A549 (cell line): ENCODE measurements at regions not wholly inside any gene's neighbourhood (a gene's known extent, or its start where the extent isn't known, plus 50 kb on each side); places are given as distances from the start of the nearest gene placed in this dataset.
"Not testable (repeated sequence)": the region's sequence is repeated elsewhere in the genome, so short reads cannot be mapped to it uniquely, and the experiment has no call there.

ENCODE experiments used
- FOSL2 ChIP-seq, 2 experiments: fragments of 450-650 bp in 1 of 2; fragments of >200 bp in 1 of 2; sonication (Bioruptor Twin) in 1 of 2; formaldehyde crosslinking; IDR thresholded peaks; 2 replicates each; pipeline versions ENCODE4 v1.5.0 to v1.6.1; 2016 to 2020; ENCODE audit warnings: mild to moderate bottlenecking in 1 of 2, moderate library complexity in 1 of 2
- ZFP36 ChIP-seq: fragments of 450-650 bp; IDR thresholded peaks from 2 replicates; pipeline ENCODE4 v1.6.1; 2014; ENCODE audit warnings: borderline replicate concordance; ENCODE audit not compliant: partially characterized antibody
- TF ChIP-seq, protein P1 (sequence below): fragments of >200 bp; sonication (Bioruptor Twin); formaldehyde crosslinking; IDR thresholded peaks from 3 replicates; pipeline ENCODE4 v1.5.1; 2016

DNA sequence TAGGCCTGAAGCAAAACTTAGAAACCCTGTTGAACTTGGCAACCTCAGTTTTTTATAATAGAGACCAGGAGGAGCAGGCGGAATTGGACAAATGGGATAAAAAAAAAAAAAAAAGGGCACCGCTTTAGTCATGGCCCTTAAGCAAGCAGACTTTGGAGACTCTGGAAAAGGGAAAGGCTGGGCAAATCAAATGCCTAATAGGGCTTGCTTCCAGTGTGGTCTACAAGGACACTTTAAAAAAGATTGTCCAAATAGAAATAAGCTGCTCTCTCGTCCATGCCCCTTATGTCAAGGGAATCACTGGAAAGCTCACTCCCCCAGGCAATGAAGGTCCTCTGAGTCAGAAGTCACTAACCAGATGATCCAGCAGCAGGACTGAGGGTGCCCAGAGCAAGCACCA is 229.0 kb upstream of the CWC22 start:
- not testable (repeated sequence) for TF ChIP-seq FOSL2 (IDR thresholded peaks at IDR 0.05); FOSL2 (CRISPR knock-in tag; IDR thresholded peaks at IDR 0.05); ZFP36
- TF ChIP-seq, protein P1, sequence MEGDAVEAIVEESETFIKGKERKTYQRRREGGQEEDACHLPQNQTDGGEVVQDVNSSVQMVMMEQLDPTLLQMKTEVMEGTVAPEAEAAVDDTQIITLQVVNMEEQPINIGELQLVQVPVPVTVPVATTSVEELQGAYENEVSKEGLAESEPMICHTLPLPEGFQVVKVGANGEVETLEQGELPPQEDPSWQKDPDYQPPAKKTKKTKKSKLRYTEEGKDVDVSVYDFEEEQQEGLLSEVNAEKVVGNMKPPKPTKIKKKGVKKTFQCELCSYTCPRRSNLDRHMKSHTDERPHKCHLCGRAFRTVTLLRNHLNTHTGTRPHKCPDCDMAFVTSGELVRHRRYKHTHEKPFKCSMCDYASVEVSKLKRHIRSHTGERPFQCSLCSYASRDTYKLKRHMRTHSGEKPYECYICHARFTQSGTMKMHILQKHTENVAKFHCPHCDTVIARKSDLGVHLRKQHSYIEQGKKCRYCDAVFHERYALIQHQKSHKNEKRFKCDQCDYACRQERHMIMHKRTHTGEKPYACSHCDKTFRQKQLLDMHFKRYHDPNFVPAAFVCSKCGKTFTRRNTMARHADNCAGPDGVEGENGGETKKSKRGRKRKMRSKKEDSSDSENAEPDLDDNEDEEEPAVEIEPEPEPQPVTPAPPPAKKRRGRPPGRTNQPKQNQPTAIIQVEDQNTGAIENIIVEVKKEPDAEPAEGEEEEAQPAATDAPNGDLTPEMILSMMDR: not testable (repeated sequence)
